ENCODE measurements at regions not wholly inside any gene's neighbourhood (a gene's known extent, or its start where the extent isn't known, plus 50 kb on each side); places are given as distances from the start of the nearest gene placed in this dataset.
"Not testable (repeated sequence)": the region's sequence is repeated elsewhere in the genome, so short reads cannot be mapped to it uniquely, and the experiment has no call there.

DNA sequence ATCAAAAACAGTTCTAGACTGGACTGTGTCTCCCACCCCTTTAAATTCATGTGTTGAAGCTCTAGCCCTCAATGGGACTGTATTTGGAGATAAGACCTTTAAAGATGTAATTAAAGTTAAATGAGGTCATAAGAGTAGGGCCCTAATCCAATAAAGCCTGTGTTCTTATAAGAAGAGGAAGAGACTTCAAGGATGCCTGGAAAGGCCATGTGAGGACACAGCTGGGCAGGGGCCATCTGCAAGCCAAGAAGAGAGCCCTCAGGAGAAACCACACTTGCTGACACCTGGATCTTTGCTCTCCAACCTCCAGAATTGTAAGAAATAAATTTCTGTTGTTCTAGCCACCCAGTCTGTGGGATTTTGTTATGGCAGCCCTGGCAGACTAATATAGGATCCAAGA lies 153.6 kb upstream of the POMZP3 start:
- H3K4me3 Mint-ChIP-seq; DNase-seq; H3K36me3 Mint-ChIP-seq; H3K27ac Mint-ChIP-seq; H3K27ac ChIP-seq (ENCODE audit: low read length); H3K9me3 Mint-ChIP-seq; H3K9me3 ChIP-seq (ENCODE audit: control insufficient read depth, insufficient read depth, low read length); H3K27me3 Mint-ChIP-seq (ENCODE audit: low read depth in 2 of 2); ATAC-seq; H3K36me3 ChIP-seq (ENCODE audit: control insufficient read depth, insufficient read depth, low read length); H3K4me3 ChIP-seq (ENCODE audit: low read length); intact Hi-C loops (cut with micrococcal nuclease); H3K4me1 Mint-ChIP-seq; H3K4me1 ChIP-seq (ENCODE audit: control insufficient read depth, insufficient read depth, low read length); H3K27me3 ChIP-seq (ENCODE audit: control insufficient read depth, insufficient read depth, low read length): not testable (repeated sequence)

DNA sequence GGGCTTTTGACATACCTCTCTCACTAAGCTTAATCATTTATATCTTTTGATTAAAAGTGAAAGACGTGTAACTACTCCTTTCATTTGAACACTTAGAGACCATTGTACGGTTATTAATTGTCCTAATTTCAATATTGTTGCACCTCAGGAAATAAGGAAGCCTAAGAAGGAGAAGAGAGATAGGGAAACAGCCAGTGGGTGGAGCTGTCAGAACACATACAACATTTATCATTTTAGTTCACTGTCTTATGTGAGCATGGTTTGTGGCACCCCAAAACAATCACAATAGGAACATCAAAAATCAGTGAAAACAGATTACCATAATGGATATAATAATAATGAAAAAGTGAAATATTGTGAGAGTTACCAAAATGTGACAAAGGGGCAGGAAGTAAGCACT lies 147.2 kb upstream of the POMZP3 start:
- DNase-seq; intact Hi-C loops (cut with micrococcal nuclease); H3K4me1 Mint-ChIP-seq; H3K4me3 ChIP-seq (ENCODE audit: low read length); H3K4me3 Mint-ChIP-seq; H3K4me1 ChIP-seq (ENCODE audit: control insufficient read depth, insufficient read depth, low read length); H3K36me3 Mint-ChIP-seq; H3K27me3 ChIP-seq (ENCODE audit: control insufficient read depth, insufficient read depth, low read length); H3K36me3 ChIP-seq (ENCODE audit: control insufficient read depth, insufficient read depth, low read length); H3K9me3 ChIP-seq (ENCODE audit: control insufficient read depth, insufficient read depth, low read length); ATAC-seq; H3K9me3 Mint-ChIP-seq; H3K27ac Mint-ChIP-seq; H3K27ac ChIP-seq (ENCODE audit: low read length): not testable (repeated sequence)
- H3K27me3 Mint-ChIP-seq (ENCODE audit: low read depth in 2 of 2): peaks cover 2 to 21% of the 10 kb centered on the region in 2 donors
- no CpG with 5 or more reads among the region's 2 CpGs for WGBS (ENCODE audit: insufficient coverage)

DNA sequence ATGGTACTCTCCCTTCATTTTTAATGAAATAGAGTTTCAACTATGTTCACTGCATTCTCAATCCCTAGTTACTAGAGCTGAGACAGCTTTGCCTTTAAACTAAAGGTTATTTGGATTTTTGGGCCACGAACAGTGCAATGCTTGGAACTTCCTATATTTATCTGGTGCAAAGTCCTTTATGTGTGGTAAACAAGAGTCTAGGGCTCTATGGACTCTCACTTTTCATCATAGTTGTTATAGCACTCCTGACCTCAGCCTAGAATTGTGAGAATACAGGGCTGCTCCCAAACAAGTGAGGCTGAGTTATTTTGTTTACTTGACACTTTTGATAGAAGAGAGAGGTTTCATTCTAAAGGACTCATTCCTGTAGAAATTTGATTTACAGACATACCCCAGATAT lies 144.9 kb upstream of the POMZP3 start:
- H3K36me3 ChIP-seq (ENCODE audit: control insufficient read depth, insufficient read depth, low read length); H3K4me3 Mint-ChIP-seq; H3K4me3 ChIP-seq (ENCODE audit: low read length); intact Hi-C loops (cut with micrococcal nuclease); H3K27ac Mint-ChIP-seq; H3K9me3 Mint-ChIP-seq; H3K27ac ChIP-seq (ENCODE audit: low read length); DNase-seq; H3K4me1 Mint-ChIP-seq; ATAC-seq; H3K36me3 Mint-ChIP-seq; H3K27me3 ChIP-seq (ENCODE audit: control insufficient read depth, insufficient read depth, low read length); H3K4me1 ChIP-seq (ENCODE audit: control insufficient read depth, insufficient read depth, low read length); H3K9me3 ChIP-seq (ENCODE audit: control insufficient read depth, insufficient read depth, low read length): not testable (repeated sequence)
- WGBS (ENCODE audit: insufficient coverage): no CpG with 5 or more reads among the region's 1 CpG
- peaks cover 0 to 30% of the 10 kb centered on the region in 2 donors for H3K27me3 Mint-ChIP-seq (ENCODE audit: low read depth in 2 of 2)

DNA sequence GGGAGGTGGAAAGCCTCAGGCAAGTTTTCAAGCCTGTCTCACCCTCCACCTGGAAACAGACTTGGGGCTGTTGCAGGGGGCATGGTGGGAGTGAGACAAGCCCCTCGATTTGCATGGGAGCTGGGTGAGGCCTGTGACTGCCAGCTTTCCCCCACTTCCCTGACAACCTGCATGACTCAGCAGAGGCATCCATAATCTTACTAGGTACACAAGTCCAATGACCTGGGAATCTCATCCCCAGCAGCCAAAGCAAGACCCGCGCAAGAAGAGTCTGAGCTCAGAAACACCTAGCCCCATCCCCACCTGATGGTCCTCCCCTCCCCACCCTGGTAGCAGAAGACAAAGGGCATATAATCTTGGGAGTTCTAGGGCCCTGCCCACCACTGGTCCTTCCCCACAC lies 136.9 kb upstream of the POMZP3 start:
- H3K36me3 Mint-ChIP-seq; intact Hi-C loops (cut with micrococcal nuclease); DNase-seq; H3K4me3 Mint-ChIP-seq; H3K36me3 ChIP-seq (ENCODE audit: control insufficient read depth, insufficient read depth, low read length); H3K27me3 ChIP-seq (ENCODE audit: control insufficient read depth, insufficient read depth, low read length); H3K4me1 ChIP-seq (ENCODE audit: control insufficient read depth, insufficient read depth, low read length); ATAC-seq; H3K27ac ChIP-seq (ENCODE audit: low read length); H3K4me1 Mint-ChIP-seq; H3K9me3 ChIP-seq (ENCODE audit: control insufficient read depth, insufficient read depth, low read length); H3K27ac Mint-ChIP-seq; H3K4me3 ChIP-seq (ENCODE audit: low read length); H3K9me3 Mint-ChIP-seq: not testable (repeated sequence)
- H3K27me3 Mint-ChIP-seq (ENCODE audit: low read depth in 2 of 2): peaks cover 12 to 27% of the 10 kb centered on the region in 2 donors
- 93% methylated on average over 3 of the region's 3 CpGs for WGBS (ENCODE audit: insufficient coverage)

DNA sequence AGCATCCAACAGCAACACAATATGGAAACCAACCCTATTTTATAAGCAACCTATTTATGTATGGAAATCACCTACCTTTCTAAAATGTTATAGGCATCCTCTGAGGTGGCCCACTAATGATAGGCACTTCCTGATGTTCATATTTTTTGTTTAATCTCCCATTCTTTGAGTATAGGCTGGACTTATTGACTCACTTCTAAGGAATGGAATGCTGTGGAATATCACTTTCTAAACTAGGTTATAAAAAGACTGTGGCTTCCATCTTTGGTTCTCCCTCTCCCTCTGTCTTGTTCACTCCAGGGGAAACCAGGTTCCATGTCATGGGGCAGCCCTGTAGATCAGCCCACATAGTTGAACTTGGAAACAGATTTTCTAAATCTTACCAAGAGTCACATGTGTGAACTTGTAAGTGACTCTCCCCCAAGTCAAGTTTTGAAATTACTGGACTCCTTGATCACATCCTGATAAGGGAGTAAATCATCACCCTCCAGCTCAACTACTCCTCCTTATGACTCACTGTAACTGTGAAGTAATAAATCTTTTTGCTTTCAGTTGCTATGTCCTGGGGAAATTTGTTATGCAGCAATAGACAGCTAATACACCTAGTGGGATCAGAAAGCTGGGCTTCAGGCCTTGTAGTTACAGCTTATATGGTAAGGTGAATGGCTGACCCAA lies 133.6 kb upstream of the POMZP3 start:
- H3K9me3 ChIP-seq (ENCODE audit: control insufficient read depth, insufficient read depth, low read length); H3K4me1 Mint-ChIP-seq; H3K36me3 ChIP-seq (ENCODE audit: control insufficient read depth, insufficient read depth, low read length); H3K27ac ChIP-seq (ENCODE audit: low read length); ATAC-seq; H3K27me3 ChIP-seq (ENCODE audit: control insufficient read depth, insufficient read depth, low read length); DNase-seq; H3K27ac Mint-ChIP-seq; H3K4me1 ChIP-seq (ENCODE audit: control insufficient read depth, insufficient read depth, low read length); H3K4me3 Mint-ChIP-seq; H3K36me3 Mint-ChIP-seq; H3K9me3 Mint-ChIP-seq; H3K4me3 ChIP-seq (ENCODE audit: low read length); intact Hi-C loops (cut with micrococcal nuclease): not testable (repeated sequence)
- H3K27me3 Mint-ChIP-seq (ENCODE audit: low read depth in 2 of 2): peaks cover 23 to 33% of the 10 kb centered on the region in 2 donors

DNA sequence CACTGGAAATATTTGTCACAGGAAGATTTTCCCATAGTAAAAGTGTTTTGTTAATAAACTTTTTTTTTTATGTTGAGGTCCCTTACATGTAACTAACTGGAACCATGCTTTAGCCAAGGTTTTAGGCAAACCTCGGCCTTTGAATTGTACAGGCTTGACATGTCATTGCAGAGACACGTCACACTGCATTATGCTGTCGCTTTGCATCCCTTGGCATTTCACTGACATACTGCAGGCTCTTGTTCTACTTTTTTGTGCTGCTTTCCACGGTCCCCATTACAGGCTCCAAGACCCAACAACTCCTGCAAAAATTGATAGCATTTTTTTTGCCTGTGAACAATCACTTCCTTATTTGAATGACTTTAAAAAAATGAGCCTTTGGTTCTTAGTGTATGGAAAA lies 112.5 kb upstream of the POMZP3 start:
- not testable (repeated sequence) for H3K27ac Mint-ChIP-seq, ATAC-seq

GRCh38 chr7:76736724-76737123 lies 109.6 kb upstream of the POMZP3 start:
- H3K4me1 Mint-ChIP-seq; H3K27me3 Mint-ChIP-seq (ENCODE audit: low read depth in 2 of 2); H3K9me3 ChIP-seq (ENCODE audit: control insufficient read depth, insufficient read depth, low read length); H3K4me1 ChIP-seq (ENCODE audit: control insufficient read depth, insufficient read depth, low read length); H3K27ac ChIP-seq (ENCODE audit: low read length); H3K4me3 ChIP-seq (ENCODE audit: low read length); intact Hi-C loops (cut with micrococcal nuclease); H3K27ac Mint-ChIP-seq; H3K9me3 Mint-ChIP-seq; H3K27me3 ChIP-seq (ENCODE audit: control insufficient read depth, insufficient read depth, low read length); H3K36me3 ChIP-seq (ENCODE audit: control insufficient read depth, insufficient read depth, low read length); DNase-seq; H3K36me3 Mint-ChIP-seq; ATAC-seq; H3K4me3 Mint-ChIP-seq: not testable (repeated sequence)
- no CpG with 5 or more reads among the region's 2 CpGs for WGBS (ENCODE audit: insufficient coverage)

More for the DNA sequence above, 112.5 kb upstream of the POMZP3 start:
- intact Hi-C loops (cut with micrococcal nuclease); H3K4me3 ChIP-seq (ENCODE audit: low read length); DNase-seq; H3K9me3 ChIP-seq (ENCODE audit: control insufficient read depth, insufficient read depth, low read length); H3K4me3 Mint-ChIP-seq; H3K9me3 Mint-ChIP-seq; H3K27ac ChIP-seq (ENCODE audit: low read length); H3K4me1 ChIP-seq (ENCODE audit: control insufficient read depth, insufficient read depth, low read length); H3K4me1 Mint-ChIP-seq; H3K36me3 Mint-ChIP-seq; H3K27me3 ChIP-seq (ENCODE audit: control insufficient read depth, insufficient read depth, low read length); H3K36me3 ChIP-seq (ENCODE audit: control insufficient read depth, insufficient read depth, low read length); H3K27me3 Mint-ChIP-seq (ENCODE audit: low read depth in 2 of 2): not testable (repeated sequence)
- 76% methylated on average over 4 of the region's 4 CpGs for WGBS (ENCODE audit: insufficient coverage)

GRCh38 chr7:76736091-76736490 lies 109.0 kb upstream of the POMZP3 start:
- H3K4me1 Mint-ChIP-seq; H3K9me3 ChIP-seq (ENCODE audit: control insufficient read depth, insufficient read depth, low read length); H3K27me3 Mint-ChIP-seq (ENCODE audit: low read depth in 2 of 2); H3K27me3 ChIP-seq (ENCODE audit: control insufficient read depth, insufficient read depth, low read length); H3K36me3 Mint-ChIP-seq; H3K36me3 ChIP-seq (ENCODE audit: control insufficient read depth, insufficient read depth, low read length); H3K4me3 Mint-ChIP-seq; H3K9me3 Mint-ChIP-seq; DNase-seq; H3K4me3 ChIP-seq (ENCODE audit: low read length); ATAC-seq; intact Hi-C loops (cut with micrococcal nuclease); H3K4me1 ChIP-seq (ENCODE audit: control insufficient read depth, insufficient read depth, low read length); H3K27ac ChIP-seq (ENCODE audit: low read length); H3K27ac Mint-ChIP-seq: not testable (repeated sequence)
- no CpG with 5 or more reads among the region's 1 CpG for WGBS (ENCODE audit: insufficient coverage)
